ENCODE measurements at regions not wholly inside any gene's neighbourhood (a gene's known extent, or its start where the extent isn't known, plus 50 kb on each side); places are given as distances from the start of the nearest gene placed in this dataset.

GRCh38 chr2:4965556-4966320 is 726.4 kb upstream of the SOX11 start:
- ATAC-seq (no peak), DNase-seq (no peak)
- H3K4me1 ChIP-seq (ENCODE audit: low read depth) = no peaks in the 10 kb centered on the region
- no peak overlapping the region for H3K4me3 ChIP-seq
- H3K9me3 ChIP-seq = peaks cover 23% of the 10 kb centered on the region
- intact Hi-C loops (cut with DNase I, micrococcal nuclease) = no loop called here
- no peaks in the 10 kb centered on the region for H3K36me3 ChIP-seq (ENCODE audit: low read depth)
- TF ChIP-seq CTCF (IDR thresholded peaks at IDR 0.05) = no peak

GRCh38 chr2:4967206-4967605 is 725.0 kb upstream of the SOX11 start:
- Histone ChIP-seq H3K4me1 (ENCODE audit: low read depth) (no peaks in the 10 kb centered on the region), H3K9me3 (peaks cover 16% of the 10 kb centered on the region), H3K4me3 (no peak overlapping the region), H3K36me3 (ENCODE audit: low read depth) (no peaks in the 10 kb centered on the region)
- ATAC-seq (no peak), DNase-seq (no peak)
- intact Hi-C loops (cut with DNase I, micrococcal nuclease) = no loop called here
- no peak for TF ChIP-seq CTCF (IDR thresholded peaks at IDR 0.05)

GRCh38 chr2:4972472-4972871 is 719.7 kb upstream of the SOX11 start:
- intact Hi-C loops (cut with DNase I, micrococcal nuclease) = no loop called here
- no peak for TF ChIP-seq CTCF (IDR thresholded peaks at IDR 0.05)
- H3K4me1 ChIP-seq (ENCODE audit: low read depth) = no peaks in the 10 kb centered on the region
- H3K36me3 ChIP-seq (ENCODE audit: low read depth) = no peaks in the 10 kb centered on the region
- DNase-seq (no peak), ATAC-seq (no peak)
- H3K9me3 ChIP-seq = peaks cover 22% of the 10 kb centered on the region
- H3K4me3 ChIP-seq = no peak overlapping the region

GRCh38 chr2:4973354-4973753 is 718.8 kb upstream of the SOX11 start:
- no peak for ATAC-seq
- Histone ChIP-seq H3K4me3 (no peak overlapping the region), H3K36me3 (ENCODE audit: low read depth) (no peaks in the 10 kb centered on the region), H3K9me3 (peaks cover 27% of the 10 kb centered on the region), H3K4me1 (ENCODE audit: low read depth) (no peaks in the 10 kb centered on the region)
- no peak for TF ChIP-seq CTCF (IDR thresholded peaks at IDR 0.05)
- intact Hi-C loops (cut with DNase I, micrococcal nuclease) = no loop called here
- no peak for DNase-seq

- Histone ChIP-seq H3K36me3 (ENCODE audit: low read depth) (no peaks in the 10 kb centered on the region), H3K4me3 (no peak overlapping the region), H3K9me3 (peaks cover 28% of the 10 kb centered on the region), H3K4me1 (ENCODE audit: low read depth) (no peaks in the 10 kb centered on the region)
- TF ChIP-seq CTCF (IDR thresholded peaks at IDR 0.05) = no peak
- ATAC-seq = peak; percentile 43
- intact Hi-C loops (cut with DNase I, micrococcal nuclease) = no loop called here
- DNase-seq = no peak
Observed at GRCh38 chr2:4973973-4974372, 718.2 kb upstream of the SOX11 start.

- intact Hi-C loops (cut with DNase I, micrococcal nuclease) = no loop called here
- no peak overlapping the region for H3K4me3 ChIP-seq
- peaks cover 23% of the 10 kb centered on the region for H3K9me3 ChIP-seq
- no peak for TF ChIP-seq CTCF (IDR thresholded peaks at IDR 0.05)
- no peak for DNase-seq
- H3K36me3 ChIP-seq (ENCODE audit: low read depth) = no peaks in the 10 kb centered on the region
- ATAC-seq = no peak
- H3K4me1 ChIP-seq (ENCODE audit: low read depth) = no peaks in the 10 kb centered on the region
Observed at GRCh38 chr2:4976407-4976806, 715.8 kb upstream of the SOX11 start.
